HG03378 (cell line): ENCODE measurements at regions not wholly inside any gene's neighbourhood (a gene's known extent, or its start where the extent isn't known, plus 50 kb on each side); places are given as distances from the start of the nearest gene placed in this dataset.
A peak's percentile ranks its signal among the peaks of the same experiment; 100 is the strongest.

Source experiments
- ATAC-seq: cut with Tn5 transposase; IDR thresholded peaks from one replicate; pipeline ENCODE4 v1.9.1; 2021; ENCODE audit warnings: mild to moderate bottlenecking, moderate library complexity; ENCODE audit not compliant: unreplicated experiment

- ATAC-seq: no peak
Observed at GRCh38 chr9:91090130-91090410, 271.6 kb downstream of the AUH start.

- no peak for ATAC-seq
Observed at GRCh38 chr9:91092214-91092613, 269.5 kb downstream of the AUH start.

DNA sequence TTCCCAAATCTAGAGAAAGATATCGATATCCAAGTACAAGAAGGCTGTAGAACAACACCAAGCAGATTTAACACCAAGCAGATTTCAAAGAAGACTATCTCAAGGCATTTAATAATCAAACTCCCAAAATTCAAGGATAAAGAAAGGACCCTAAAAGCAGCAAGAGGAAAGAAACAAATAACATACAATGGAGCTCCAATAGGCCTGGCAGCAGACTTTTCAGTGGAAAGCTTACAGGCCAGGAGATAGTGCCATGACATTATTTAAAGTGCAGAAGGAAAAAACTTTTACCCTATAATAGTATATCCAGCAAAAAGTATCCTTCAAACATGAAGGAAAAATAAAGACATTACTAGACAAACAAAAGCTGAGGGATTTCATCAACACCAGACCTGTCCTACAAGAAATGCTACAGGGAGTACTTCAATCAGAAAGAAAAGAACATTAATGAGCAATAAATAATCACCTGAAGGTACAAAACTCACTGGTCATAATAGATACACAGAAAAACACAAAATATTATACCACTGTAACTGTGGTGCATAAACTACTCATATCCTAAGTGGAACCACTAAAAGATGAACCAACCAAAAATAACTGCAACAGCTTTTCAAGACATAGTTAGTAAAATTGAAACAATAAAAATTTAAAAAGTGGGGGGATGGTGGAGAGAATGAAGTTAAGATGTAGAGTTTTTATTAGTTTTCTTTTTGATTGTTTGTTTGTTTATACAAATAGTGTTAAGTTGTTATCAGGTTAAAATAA lies 267.2 kb downstream of the AUH start:
- ATAC-seq: no peak

DNA sequence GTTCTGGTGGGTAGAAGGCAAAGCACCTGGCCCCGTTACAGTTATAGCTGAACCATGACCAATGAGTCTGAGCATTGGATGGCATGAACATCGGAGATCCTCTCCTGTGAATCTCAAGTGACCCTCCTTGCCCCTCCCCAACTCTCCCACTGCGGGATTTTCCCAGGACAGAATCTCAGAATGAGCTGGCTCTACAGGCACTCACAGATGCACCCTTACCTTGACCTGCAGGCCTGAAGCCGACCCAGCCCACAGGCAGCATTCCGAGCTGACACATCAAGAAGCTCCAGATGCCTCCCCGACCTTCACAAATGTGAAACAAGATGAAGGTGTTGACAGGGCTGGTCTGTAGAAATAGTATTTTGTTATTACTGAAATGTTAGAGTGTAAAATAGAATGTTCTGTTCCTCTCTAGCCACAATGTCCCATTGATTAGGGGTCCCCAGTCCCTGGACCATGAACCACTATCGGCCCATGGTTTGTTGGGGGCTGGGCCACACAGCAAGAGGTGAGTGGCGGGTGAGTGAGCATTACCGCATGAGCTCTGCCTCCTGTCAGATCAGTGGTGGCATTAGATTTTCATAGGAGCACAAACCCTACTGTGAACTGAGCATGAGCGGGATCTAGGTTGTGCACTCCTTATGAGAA lies 263.4 kb downstream of the AUH start:
- no peak for ATAC-seq

DNA sequence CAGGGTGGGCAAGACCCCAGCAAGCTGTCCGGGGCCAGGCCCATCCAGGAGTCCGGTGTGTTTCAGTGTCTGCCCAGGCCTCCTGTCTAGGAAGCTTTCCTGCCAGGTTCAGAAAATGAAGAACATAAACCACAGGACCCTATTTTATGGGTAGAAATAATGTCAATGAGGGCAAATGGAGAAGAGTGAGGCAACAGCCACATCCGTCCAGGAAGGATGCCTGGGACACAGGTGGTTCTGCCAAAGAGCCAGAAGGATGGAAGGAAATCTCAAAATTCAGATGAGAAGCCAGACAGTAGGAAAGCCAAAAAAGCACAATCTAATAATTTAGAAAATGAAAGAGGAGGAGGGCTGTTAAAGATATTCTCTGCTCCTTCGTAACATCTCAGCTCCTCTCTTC lies 262.3 kb downstream of the AUH start:
- no peak for ATAC-seq

GRCh38 chr9:91100878-91101450 lies 260.8 kb downstream of the AUH start:
- ATAC-seq: no peak

DNA sequence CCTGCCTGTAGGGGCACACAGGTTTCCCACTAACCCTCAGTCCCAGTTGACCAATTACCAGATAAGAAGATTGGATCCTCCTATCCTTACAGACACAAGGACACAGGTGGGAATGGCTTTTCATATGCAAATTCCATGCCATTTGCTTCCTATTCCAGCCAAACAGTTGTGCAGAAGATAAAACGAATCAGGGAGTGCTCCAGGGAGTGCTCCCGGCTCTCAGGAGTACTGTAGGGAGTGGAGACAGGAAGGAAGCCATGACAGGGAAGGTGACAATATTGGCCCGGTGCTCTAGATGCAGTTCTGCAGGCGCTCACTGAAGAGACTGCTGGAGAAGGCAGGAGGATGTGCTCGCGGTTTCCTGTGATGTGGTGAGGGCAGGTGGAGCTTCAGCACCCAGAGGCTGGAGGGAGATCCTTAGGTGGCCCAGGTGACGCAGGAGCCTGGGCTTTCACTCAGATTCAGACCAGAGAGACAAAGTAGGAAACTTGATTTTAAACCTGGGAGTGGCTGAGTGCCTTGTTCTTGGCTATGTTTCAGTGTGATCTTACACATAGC lies 260.0 kb downstream of the AUH start:
- peak; percentile 40 for ATAC-seq

- ATAC-seq: no peak
Observed at GRCh38 chr9:91102269-91102668, 259.4 kb downstream of the AUH start.

DNA sequence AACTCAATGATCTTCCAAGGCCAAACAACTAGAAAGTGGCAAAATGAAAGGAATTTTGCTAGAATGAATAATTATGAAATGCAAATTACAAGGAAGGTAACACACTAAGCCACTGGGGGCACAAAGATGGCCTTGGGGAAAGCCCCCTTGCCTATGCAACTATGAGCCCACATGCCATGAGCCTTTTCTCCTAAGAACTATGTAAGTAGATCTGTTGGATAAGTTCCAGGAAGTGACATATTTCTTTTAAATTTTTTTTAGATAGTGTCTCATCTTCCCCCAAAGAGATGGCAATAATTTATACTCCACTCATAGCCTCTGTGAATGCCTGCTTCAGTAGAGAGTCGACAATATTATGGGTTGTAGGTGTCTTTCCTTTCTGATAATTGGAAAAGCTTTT lies 257.8 kb downstream of the AUH start:
- no peak for ATAC-seq

DNA sequence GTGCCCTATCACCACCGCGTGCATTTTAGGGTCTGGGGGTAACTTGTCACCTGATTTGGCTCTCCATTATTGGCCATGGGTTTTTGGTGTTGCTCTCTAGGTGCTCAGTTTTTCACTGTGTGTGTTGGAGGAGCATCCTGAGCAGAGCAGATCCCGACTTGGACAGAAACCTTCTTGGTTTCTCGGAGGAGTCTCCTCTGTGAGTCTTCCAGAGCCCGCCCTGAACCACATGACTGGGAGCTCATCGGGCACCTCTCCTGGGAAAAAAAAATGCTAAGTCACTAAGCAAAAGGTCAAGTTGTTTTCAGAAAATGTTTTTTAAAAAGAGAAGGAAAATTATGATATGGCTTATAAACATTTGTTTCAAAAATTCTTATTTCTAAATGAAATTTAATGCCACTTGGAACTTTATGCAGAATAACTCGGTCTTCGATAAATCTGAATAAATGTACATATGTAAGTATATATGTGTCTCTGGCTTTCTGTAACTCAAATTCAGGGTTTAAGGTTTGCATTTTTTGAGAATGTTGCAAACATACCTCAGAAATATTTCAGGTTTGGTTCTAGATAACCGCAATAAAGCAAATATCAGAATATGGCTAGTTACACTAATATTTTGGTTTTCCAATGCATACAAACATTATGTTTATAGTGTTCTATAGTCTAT lies 255.2 kb downstream of the AUH start:
- ATAC-seq: no peak

DNA sequence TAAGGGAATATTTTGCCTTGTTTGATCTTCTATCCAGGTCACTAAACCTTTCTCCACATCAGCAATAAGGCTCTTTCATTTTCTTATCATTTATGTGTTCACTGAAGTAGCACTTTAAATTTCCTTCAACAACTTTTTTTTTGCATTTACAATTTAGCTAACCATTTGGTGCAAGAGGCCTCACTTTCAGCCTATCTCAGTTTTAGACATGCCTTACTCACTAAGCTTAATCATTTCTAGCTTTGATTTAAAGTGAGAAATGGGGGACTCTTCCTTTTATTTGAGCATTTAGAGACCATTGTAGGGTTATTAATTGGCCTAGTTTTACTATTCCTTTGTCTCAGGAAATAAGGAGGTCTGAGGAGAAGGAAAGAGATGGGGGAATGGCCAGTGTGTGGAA lies 250.5 kb downstream of the AUH start:
- no peak for ATAC-seq

DNA sequence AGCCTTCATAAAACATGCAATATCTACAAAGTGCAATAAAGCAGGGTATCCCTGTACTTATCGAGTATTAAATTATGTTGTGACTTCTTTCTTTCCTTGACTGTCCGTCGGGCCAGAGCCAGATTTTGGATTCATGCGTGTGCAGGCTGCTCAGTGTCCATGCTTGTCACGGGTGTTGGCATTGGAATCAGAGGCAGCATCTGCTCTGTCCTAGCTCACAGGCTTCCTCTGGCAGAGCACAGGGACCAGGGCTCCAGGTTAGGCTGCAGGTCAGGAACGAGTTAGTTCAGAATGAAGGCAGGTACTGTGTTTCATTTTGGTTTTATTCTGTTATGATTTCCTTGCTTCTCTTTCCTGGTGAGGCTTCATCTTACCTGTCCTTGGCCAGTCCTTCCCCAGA lies 249.8 kb downstream of the AUH start:
- no peak for ATAC-seq

GRCh38 chr9:91113016-91113415 lies 248.7 kb downstream of the AUH start:
- no peak for ATAC-seq

DNA sequence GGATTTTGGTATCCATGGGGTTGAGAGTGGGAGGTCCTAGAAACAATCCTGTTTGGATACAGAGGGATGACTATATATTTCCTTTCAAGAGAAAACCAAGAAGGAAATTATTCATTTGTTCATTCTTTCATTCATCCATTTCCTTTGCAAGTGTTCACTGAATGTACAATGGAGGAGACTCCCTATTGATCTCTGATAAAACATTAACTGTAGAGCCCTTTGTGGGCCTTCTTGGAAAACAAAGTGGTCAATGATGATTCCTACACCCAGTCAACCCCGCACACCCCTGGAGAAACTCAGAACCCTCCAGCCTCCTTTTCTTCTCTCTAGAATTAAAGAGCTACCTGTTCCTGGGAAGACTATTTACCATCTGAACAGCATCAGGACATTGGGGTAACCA lies 247.3 kb downstream of the AUH start:
- no peak for ATAC-seq

DNA sequence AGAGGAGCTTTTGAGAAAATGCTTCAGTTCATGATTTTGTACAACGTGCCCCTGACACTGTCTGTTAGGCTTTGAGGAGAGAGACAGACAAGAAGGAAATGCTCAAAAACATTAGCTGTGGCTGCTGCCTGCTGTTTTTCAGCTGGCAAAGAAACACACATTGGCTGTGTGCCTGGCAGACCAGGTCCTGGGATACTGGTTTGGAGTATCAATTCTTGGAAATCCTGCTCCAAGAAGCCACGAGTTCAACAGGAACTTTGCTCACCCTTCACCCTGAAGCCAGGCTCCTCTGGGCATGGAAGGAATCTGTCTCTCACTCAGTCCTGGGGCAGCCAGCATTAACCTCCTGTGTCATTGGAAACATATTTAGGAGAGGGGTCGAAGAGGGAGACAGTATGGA lies 245.5 kb downstream of the AUH start:
- ATAC-seq: no peak

- no peak for ATAC-seq
Observed at GRCh38 chr9:91116711-91117110, 245.0 kb downstream of the AUH start.

GRCh38 chr9:91117474-91117891 lies 244.2 kb downstream of the AUH start:
- no peak for ATAC-seq

GRCh38 chr9:91117959-91118703 lies 243.6 kb downstream of the AUH start:
- no peak for ATAC-seq

GRCh38 chr9:91118704-91119025 lies 243.1 kb downstream of the AUH start:
- ATAC-seq: no peak

DNA sequence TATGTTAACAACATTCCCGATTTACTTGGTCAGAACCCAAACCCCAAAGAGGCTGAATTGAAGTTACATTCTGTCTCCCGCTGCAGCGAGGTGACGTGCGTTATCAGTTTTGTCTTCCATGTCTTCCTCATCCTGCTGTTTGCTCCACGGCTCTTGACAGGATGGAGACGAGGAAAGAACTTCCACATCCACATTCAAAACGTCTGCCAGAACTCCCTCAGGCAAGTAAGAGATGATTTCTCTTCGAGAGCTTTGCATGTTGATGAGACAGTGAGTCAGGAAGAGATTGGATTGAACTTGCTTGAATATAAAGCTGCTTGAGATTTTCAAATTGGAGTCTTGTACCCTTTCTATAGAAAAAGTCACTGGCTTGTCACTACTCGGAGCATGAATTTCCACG lies 242.6 kb downstream of the AUH start:
- no peak for ATAC-seq

GRCh38 chr9:91119679-91120078 lies 242.0 kb downstream of the AUH start:
- ATAC-seq: no peak
